HCT116 (cell line): ENCODE measurements at regions not wholly inside any gene's neighbourhood (a gene's known extent, or its start where the extent isn't known, plus 50 kb on each side); places are given as distances from the start of the nearest gene placed in this dataset.

Experiments used
- ATAC-seq: fragments of 200-7000 bp; cut with Tn5 transposase; 2 replicates; pipeline ENCODE4 v1.9.1; 2020; ENCODE audit warnings: mild to moderate bottlenecking, moderate library complexity
- BruUV-seq: library from RNA; stranded (reverse); fragments of 400-500 nt; replicated peaks from 2 replicates; lab custom pipeline; 2021; lab: Mats Ljungman, UMichigan
- CTCF ChIA-PET: fragments of 300-600 bp; sonication (Branson Sonifier 250); formaldehyde crosslinking; loops from one replicate; lab custom pipeline; 2021; ENCODE audit warnings: antibody characterized with exemption; lab: Charles Lee
- POLR2A ChIA-PET: fragments of 300-600, 350-600 bp; sonication (Branson Sonifier 250); formaldehyde crosslinking; loops from one replicate; lab custom pipeline; 2021; ENCODE audit warnings: antibody characterized with exemption; lab: Charles Lee
- RAD21 ChIA-PET, 2 experiments: fragments of 300-600 bp; sonication (Branson Sonifier 250); formaldehyde crosslinking; loops; one replicate each; lab custom pipeline; 2023; ENCODE audit warnings: low total read pairs in 2 of 2; ENCODE audit not compliant: uncharacterized antibody in 2 of 2, unreplicated experiment in 2 of 2, low non-redundant PET in 1 of 2; lab: Charles Lee
- DNase-seq: peaks from one replicate; pipeline ENCODE4 v3.0.0-alpha.2; 2010; ENCODE audit warnings: low read depth, low spot score
- H2AFZ ChIP-seq: fragments of 200-600 bp; shearing (Covaris generic), sonication (generic); 2 replicates; pipeline ENCODE4 v1.6.1; 2017; ENCODE audit warnings: low read depth, mixed run types, mixed read lengths, antibody characterized with exemption, low read length; ENCODE audit not compliant: poor library complexity, severe bottlenecking
- H3K27ac ChIP-seq: 2 replicates; pipeline ENCODE4 v1.5.1; 2012; ENCODE audit warnings: low read depth, low read length
- H3K27me3 ChIP-seq: fragments of 200-600 bp; sonication (generic); 2 replicates; pipeline ENCODE4 v1.6.1; 2016; ENCODE audit warnings: mixed run types, low read length, mixed read lengths; ENCODE audit not compliant: insufficient read depth
- H3K36me3 ChIP-seq, 2 experiments: fragments of 200-500 bp in 1 of 2; fragments of 200-600 bp in 1 of 2; sonication (Bioruptor generic) in 1 of 2; sonication (generic) in 1 of 2; 2 replicates each; pipeline versions ENCODE4 v1.5.1 to v1.6.1; 2014 to 2016; ENCODE audit warnings: low read length in 2 of 2, inconsistent platforms in 1 of 2, mixed read lengths in 1 of 2, mixed run types in 1 of 2; ENCODE audit not compliant: insufficient read depth in 2 of 2, control insufficient read depth in 1 of 2
- H3K4me1 ChIP-seq, 2 experiments: fragments of 200-600 bp in 1 of 2; sonication (generic) in 1 of 2; 2 replicates each; pipeline versions ENCODE4 v1.5.1 to v1.6.1; 2012 to 2017; ENCODE audit warnings: low read length in 2 of 2, inconsistent platforms in 1 of 2, mild to moderate bottlenecking in 1 of 2, mixed read lengths in 1 of 2, mixed run types in 1 of 2, moderate library complexity in 1 of 2; ENCODE audit not compliant: insufficient read depth in 2 of 2, control insufficient read depth in 1 of 2
- H3K4me2 ChIP-seq: fragments of 200-600 bp; sonication (generic); 2 replicates; pipeline ENCODE4 v1.6.1; 2017; ENCODE audit warnings: mixed run types, low read length, mixed read lengths
- H3K4me3 ChIP-seq, 2 experiments: fragments of 200-600 bp in 1 of 2; sonication (generic) in 1 of 2; replicated peaks in 1 of 2; 2 replicates each; pipeline ENCODE4 v1.5.1; 2011 to 2016; ENCODE audit warnings: low read length in 2 of 2, control low read depth in 1 of 2, low read depth in 1 of 2, mild to moderate bottlenecking in 1 of 2, mixed read lengths in 1 of 2, mixed run types in 1 of 2
- H3K79me2 ChIP-seq: fragments of 200-600 bp; sonication (generic); 2 replicates; pipeline ENCODE4 v1.6.1; 2017; ENCODE audit warnings: mild to moderate bottlenecking, mixed run types, low read length, moderate library complexity, mixed read lengths; ENCODE audit not compliant: insufficient read depth
- H3K9ac ChIP-seq: fragments of 200-600 bp; sonication (generic); 2 replicates; pipeline ENCODE4 v1.6.1; 2016; ENCODE audit warnings: low read length, mixed read lengths
- H3K9me2 ChIP-seq: fragments of 200-600 bp; sonication (generic), shearing (Covaris generic); 2 replicates; pipeline ENCODE4 v1.6.1; 2017; ENCODE audit warnings: mixed run types, mild to moderate bottlenecking, moderate library complexity; ENCODE audit not compliant: insufficient read depth
- H3K9me3 ChIP-seq, 2 experiments: fragments of 200-500 bp in 1 of 2; fragments of 200-600 bp in 1 of 2; sonication (Bioruptor generic) in 1 of 2; sonication (generic) in 1 of 2; 2 replicates each; pipeline ENCODE4 v1.6.1; 2014 to 2017; ENCODE audit warnings: low read length in 2 of 2, mixed read lengths in 2 of 2, inconsistent platforms in 1 of 2, low read depth in 1 of 2, mild to moderate bottlenecking in 1 of 2, mixed run types in 1 of 2, moderate library complexity in 1 of 2; ENCODE audit not compliant: control insufficient read depth in 1 of 2, insufficient read depth in 1 of 2
- H4K20me1 ChIP-seq: fragments of 200-600 bp; sonication (generic), shearing (Covaris generic); 2 replicates; pipeline ENCODE4 v1.6.1; 2017; ENCODE audit warnings: mixed run types, mild to moderate bottlenecking, moderate library complexity; ENCODE audit not compliant: insufficient read depth
- CEBPB ChIP-seq: IDR thresholded peaks from 2 replicates; pipeline ENCODE4 v1.6.1; 2012; ENCODE audit warnings: low read depth
- CTCF ChIP-seq, 3 experiments: fragments of 200-600 bp in 1 of 3; sonication (generic) in 1 of 3; IDR thresholded peaks in 2 of 3; conservative IDR thresholded peaks in 1 of 3; 2 replicates each; pipeline ENCODE4 v1.5.1; 2012 to 2017; ENCODE audit warnings: low read depth in 2 of 3, low read length in 2 of 3, antibody characterized with exemption in 1 of 3, borderline replicate concordance in 1 of 3, control low read depth in 1 of 3, mild to moderate bottlenecking in 1 of 3, mixed read lengths in 1 of 3, mixed run types in 1 of 3, moderate library complexity in 1 of 3; ENCODE audit not compliant: insufficient read depth in 1 of 3
- EGR1 ChIP-seq: IDR thresholded peaks from 2 replicates; pipeline ENCODE4 v1.6.1; 2012; ENCODE audit warnings: low read depth
- ELF1 ChIP-seq: IDR thresholded peaks from 2 replicates; pipeline ENCODE4 v1.6.1; 2012; ENCODE audit warnings: low read depth, borderline replicate concordance
- EZH2phosphoT487 ChIP-seq: fragments of 200-600 bp; IDR thresholded peaks from 2 replicates; pipeline ENCODE4 v1.6.1; 2018; ENCODE audit warnings: antibody characterized with exemption, borderline replicate concordance
- POLR2A ChIP-seq: IDR thresholded peaks from 2 replicates; pipeline ENCODE4 v1.7.0; 2011; ENCODE audit warnings: borderline replicate concordance; ENCODE audit not compliant: insufficient read depth, insufficient read length; ENCODE audit errors: extremely low read depth
- SIN3A ChIP-seq: IDR thresholded peaks from 2 replicates; pipeline ENCODE4 v1.6.1; 2012; ENCODE audit warnings: low read depth
- SP1 ChIP-seq: IDR thresholded peaks from 2 replicates; pipeline ENCODE4 v1.6.1; 2012; ENCODE audit warnings: low read depth
- SRF ChIP-seq: IDR thresholded peaks from 2 replicates; pipeline ENCODE4 v1.6.1; 2012; ENCODE audit warnings: low read depth
- ZFX ChIP-seq: fragments of 450-650 bp; IDR thresholded peaks from 2 replicates; pipeline ENCODE4 v1.6.1; 2017
- ZNF274 ChIP-seq: fragments of 200-500 bp; sonication (Bioruptor generic); IDR thresholded peaks from 2 replicates; pipeline ENCODE4 v1.6.1; 2014; ENCODE audit warnings: mild to moderate bottlenecking, low read depth, low read length, inconsistent platforms
- intact Hi-C: fragments of 100-400 bp; cut with micrococcal nuclease; formaldehyde crosslinking; loops from 2 replicates; pipeline ENCODE4 v1.10.0; 2022
- TF ChIP-seq, protein P1 (sequence below): IDR thresholded peaks from 2 replicates; pipeline ENCODE4 v1.6.1; 2011; ENCODE audit warnings: mild to moderate bottlenecking, low read length, moderate library complexity; ENCODE audit not compliant: insufficient replicate concordance; ENCODE audit errors: extremely low read depth

GRCh38 chr15:95894407-95894956 lies 436.0 kb upstream of the NR2F2 start:
- intact Hi-C loops, result no loop called here
- Histone ChIP-seq H3K79me2 (no peaks in the 10 kb centered on the region), H3K27ac (no peak overlapping the region), H3K4me2 (no peak overlapping the region), H3K4me1 (no peaks in the 10 kb centered on the region), H4K20me1 (no peaks in the 10 kb centered on the region), H3K4me3 (no peak overlapping the region), H2AFZ (no peak overlapping the region), H3K9me2 (peaks cover 2% of the 10 kb centered on the region; the same call in 1 of the 2 replicates)
- ChIA-PET CTCF (no interaction called here), POLR2A (no interaction called here), RAD21 (no interaction called here)
- DNase-seq (no peak), ATAC-seq (no peak)
- no TSS peak for BruUV-seq
- TF ChIP-seq EZH2phosphoT487, result no peak
- TF ChIP-seq ELF1, result no peak
- TF ChIP-seq SRF, result no peak
- no peak for TF ChIP-seq CEBPB
- no peak for TF ChIP-seq ZFX
- TF ChIP-seq SP1, result no peak
- no peak for TF ChIP-seq ZNF274
- TF ChIP-seq, protein P1, sequence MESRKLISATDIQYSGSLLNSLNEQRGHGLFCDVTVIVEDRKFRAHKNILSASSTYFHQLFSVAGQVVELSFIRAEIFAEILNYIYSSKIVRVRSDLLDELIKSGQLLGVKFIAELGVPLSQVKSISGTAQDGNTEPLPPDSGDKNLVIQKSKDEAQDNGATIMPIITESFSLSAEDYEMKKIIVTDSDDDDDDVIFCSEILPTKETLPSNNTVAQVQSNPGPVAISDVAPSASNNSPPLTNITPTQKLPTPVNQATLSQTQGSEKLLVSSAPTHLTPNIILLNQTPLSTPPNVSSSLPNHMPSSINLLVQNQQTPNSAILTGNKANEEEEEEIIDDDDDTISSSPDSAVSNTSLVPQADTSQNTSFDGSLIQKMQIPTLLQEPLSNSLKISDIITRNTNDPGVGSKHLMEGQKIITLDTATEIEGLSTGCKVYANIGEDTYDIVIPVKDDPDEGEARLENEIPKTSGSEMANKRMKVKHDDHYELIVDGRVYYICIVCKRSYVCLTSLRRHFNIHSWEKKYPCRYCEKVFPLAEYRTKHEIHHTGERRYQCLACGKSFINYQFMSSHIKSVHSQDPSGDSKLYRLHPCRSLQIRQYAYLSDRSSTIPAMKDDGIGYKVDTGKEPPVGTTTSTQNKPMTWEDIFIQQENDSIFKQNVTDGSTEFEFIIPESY, result no peak
- TF ChIP-seq SIN3A, result no peak
- TF ChIP-seq EGR1, result no peak
- no peak for TF ChIP-seq CTCF (IDR thresholded peaks at IDR 0.05 in 2 of 3, conservative IDR thresholded peaks at IDR 0.05 in 1 of 3; ENCODE audit: borderline replicate concordance in 1 of 3, insufficient read depth in 1 of 3, low read depth in 2 of 3, low read length in 2 of 3)
- TF ChIP-seq POLR2A, result no peak
- TF ChIP-seq, all 23 proteins: peak for 0
- Histone ChIP-seq H3K27me3 (no peaks in the 10 kb centered on the region), H3K36me3 (no peaks in the 10 kb centered on the region), H3K9me3 (no peaks in the 10 kb centered on the region), H3K9ac (no peak overlapping the region)
